Breast epithelium (tissue), 3 donors: ENCODE measurements at regions not wholly inside any gene's neighbourhood (a gene's known extent, or its start where the extent isn't known, plus 50 kb on each side); places are given as distances from the start of the nearest gene placed in this dataset.

Experiments
- CTCF ChIP-seq, 3 donors: fragments of 450-650 bp; IDR thresholded peaks; one replicate each; pipeline ENCODE4 v1.5.1; 2016 to 2017; ENCODE audit warnings: antibody characterized with exemption in 3 of 3, mild to moderate bottlenecking in 3 of 3, moderate library complexity in 3 of 3
- POLR2A ChIP-seq: fragments of 450-650 bp; IDR thresholded peaks from one replicate; pipeline ENCODE4 v1.6.1; 2016; ENCODE audit warnings: antibody characterized with exemption, mild to moderate bottlenecking, moderate library complexity
- POLR2AphosphoS5 ChIP-seq, 3 donors: sonication (generic); formaldehyde crosslinking; IDR thresholded peaks; one replicate each; pipeline ENCODE4 v1.6.1; 2017; ENCODE audit warnings: antibody characterized with exemption in 3 of 3

DNA sequence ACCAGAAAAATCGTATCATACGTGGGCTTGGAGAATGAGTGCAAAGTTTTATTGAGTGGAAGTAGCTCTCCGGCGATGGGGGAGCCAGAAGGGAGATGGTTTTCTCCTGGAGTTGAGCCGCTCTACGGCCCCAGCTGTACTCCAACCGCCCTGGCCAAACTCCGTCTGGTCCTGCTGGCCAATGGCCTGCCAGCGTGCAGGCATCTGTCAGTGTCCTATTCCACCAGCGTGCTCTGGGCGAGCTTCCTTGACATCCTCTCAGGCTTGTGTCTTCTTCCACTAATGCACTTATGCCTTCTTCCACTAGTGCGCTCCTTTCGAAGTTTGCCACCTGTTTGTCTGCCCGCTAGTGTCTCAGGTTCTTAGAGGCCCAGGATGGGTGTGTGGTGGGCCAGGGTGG is 345.5 kb upstream of the CDH19 start:
- TF ChIP-seq CTCF (IDR thresholded peaks at IDR 0.05) (no peak), POLR2AphosphoS5 (IDR thresholded peaks at IDR 0.05) (no peak), POLR2A (no peak)
